Sigmoid colon (tissue), 6 donors: ENCODE measurements at regions not wholly inside any gene's neighbourhood (a gene's known extent, or its start where the extent isn't known, plus 50 kb on each side); places are given as distances from the start of the nearest gene placed in this dataset.

ENCODE experiments used
- DNase-seq: peaks from one replicate; pipeline ENCODE4 v3.0.0-alpha.2; 2019
- H3K27ac ChIP-seq, 4 donors: fragments of 200-600 bp; sonication (generic); one replicate each; pipeline ENCODE4 v1.5.1; 2016 to 2019; ENCODE audit warnings: mild to moderate bottlenecking in 1 of 4
- H3K27me3 ChIP-seq, 3 donors: fragments of 200-600 bp; sonication (generic); one replicate each; pipeline ENCODE4 v1.5.1; 2019; ENCODE audit warnings: mild to moderate bottlenecking in 1 of 3
- H3K36me3 ChIP-seq, 4 donors: fragments of 200-600 bp; sonication (generic); one replicate each; pipeline ENCODE4 v1.5.1; 2016 to 2019
- H3K4me1 ChIP-seq, 4 donors: fragments of 200-600 bp; sonication (generic); one replicate each; pipeline ENCODE4 v1.5.1; 2017 to 2019
- H3K4me3 ChIP-seq, 4 donors: fragments of 200-600 bp; sonication (generic); one replicate each; pipeline ENCODE4 v1.5.1; 2017 to 2019; ENCODE audit warnings: mild to moderate bottlenecking in 2 of 4, moderate library complexity in 1 of 4
- H3K9me3 ChIP-seq, 4 donors: fragments of 200-600 bp in 3 of 4; sonication (generic) in 3 of 4; one replicate each; pipeline versions ENCODE4 v1.5.1 to v1.6.1; 2013 to 2019
- CTCF ChIP-seq, 4 experiments: fragments of 450-650 bp in 3 of 4; fragments of 200-600 bp in 1 of 4; IDR thresholded peaks; one replicate each; pipeline ENCODE4 v1.5.1; 2016 to 2019; ENCODE audit warnings: antibody characterized with exemption in 4 of 4, mild to moderate bottlenecking in 3 of 4, moderate library complexity in 2 of 4
- EP300 ChIP-seq, 4 donors: sonication (generic); formaldehyde crosslinking; IDR thresholded peaks; one replicate each; pipeline ENCODE4 v1.6.1; 2017; ENCODE audit warnings: antibody characterized with exemption in 4 of 4
- POLR2A ChIP-seq, 2 donors: fragments of 450-650 bp; IDR thresholded peaks; one replicate each; pipeline ENCODE4 v1.6.1; 2016; ENCODE audit warnings: antibody characterized with exemption in 2 of 2, mild to moderate bottlenecking in 2 of 2, moderate library complexity in 2 of 2
- POLR2AphosphoS5 ChIP-seq, 4 donors: sonication (generic); formaldehyde crosslinking; IDR thresholded peaks; one replicate each; pipeline ENCODE4 v1.6.1; 2017; ENCODE audit warnings: antibody characterized with exemption in 4 of 4
- WGBS, 2 donors: extraction: QIAGEN DNeasy Blood & Tissue Kit; methylation state at CpG; one replicate each; pipeline ENCODE4 v1.1.7; 2013; 5-methylcytosine and 5-hydroxymethylcytosine counted together
- intact Hi-C: fragments of 100-400 bp; cut with DNase I; formaldehyde crosslinking; loops from one replicate; pipeline ENCODE4 v1.15.1; 2023
- donor health status: healthy with polysubstance abuse.
- donor health status: healthy.

- intact Hi-C loops, result loop anchor here (5.0 to 10.0 kb wide), 3 partner anchors 170 to 1257 kb away; no protein-coding TSS in a partner anchor
- WGBS, 2 donors, result 69 to 80% methylated on average over 8 of the region's 8 CpGs
- H3K27me3 ChIP-seq, result peaks cover 9 to 30% (median 28%) of the 10 kb centered on the region in 3 donors
- TF ChIP-seq POLR2AphosphoS5 (IDR thresholded peaks at IDR 0.05) (no peak), CTCF (IDR thresholded peaks at IDR 0.05) (no peak), EP300 (IDR thresholded peaks at IDR 0.05) (no peak), POLR2A (IDR thresholded peaks at IDR 0.05) (no peak)
- H3K9me3 ChIP-seq, result peaks cover 0 to 5% (median 0%) of the 10 kb centered on the region in 4 donors
- no peak overlapping the region for H3K27ac ChIP-seq
- DNase-seq, result no peak
- H3K36me3 ChIP-seq, result no peaks in the 10 kb centered on the region
- peaks cover 0 to 16% (median 3%) of the 10 kb centered on the region in 4 donors for H3K4me1 ChIP-seq
- H3K4me3 ChIP-seq, result no peak overlapping the region
These were observed 212.4 kb upstream of the ZNF184 start for GRCh38 chr6:27685279-27685678.

GRCh38 chr6:27684264-27685211, 211.6 kb upstream of the ZNF184 start:
- WGBS, 2 donors, result 41 to 52% methylated on average over 34 of the region's 34 CpGs
- peaks cover 16 to 38% (median 36%) of the 10 kb centered on the region in 3 donors for H3K27me3 ChIP-seq
- intact Hi-C loops, result loop anchor here (5.0 to 10.0 kb wide), 3 partner anchors 170 to 1258 kb away; no protein-coding TSS in a partner anchor

GRCh38 chr6:27679964-27680694, 207.2 kb upstream of the ZNF184 start:
- WGBS, 2 donors, result 12 to 38% methylated on average over 47 of the region's 47 CpGs
- no peak overlapping the region for H3K4me3 ChIP-seq

More at GRCh38 chr6:27684264-27685211, 211.6 kb upstream of the ZNF184 start:
- Histone ChIP-seq H3K9me3 (peaks cover 0 to 7% (median 0%) of the 10 kb centered on the region in 4 donors), H3K4me1 (peaks cover 0 to 16% (median 3%) of the 10 kb centered on the region in 4 donors), H3K27ac (no peak overlapping the region), H3K4me3 (no peak overlapping the region), H3K36me3 (no peaks in the 10 kb centered on the region)
- DNase-seq, result no peak
- TF ChIP-seq EP300 (IDR thresholded peaks at IDR 0.05) (no peak), CTCF (IDR thresholded peaks at IDR 0.05) (no peak), POLR2AphosphoS5 (IDR thresholded peaks at IDR 0.05) (no peak), POLR2A (IDR thresholded peaks at IDR 0.05) (no peak)

More at GRCh38 chr6:27679964-27680694, 207.2 kb upstream of the ZNF184 start:
- H3K9me3 ChIP-seq, result peaks cover 0 to 7% (median 0%) of the 10 kb centered on the region in 4 donors
- DNase-seq, result no peak
- intact Hi-C loops, result loop anchor here (10.0 kb wide), 2 partner anchors 165 to 495 kb away; no protein-coding TSS in a partner anchor
- H3K4me1 ChIP-seq, result no peaks in the 10 kb centered on the region
- no peak for TF ChIP-seq POLR2AphosphoS5 (IDR thresholded peaks at IDR 0.05)
- no peak for TF ChIP-seq CTCF (IDR thresholded peaks at IDR 0.05)
- no peak for TF ChIP-seq POLR2A (IDR thresholded peaks at IDR 0.05)
- no peak for TF ChIP-seq EP300 (IDR thresholded peaks at IDR 0.05)
- peaks cover 22 to 80% (median 62%) of the 10 kb centered on the region in 3 donors for H3K27me3 ChIP-seq
- H3K36me3 ChIP-seq, result no peaks in the 10 kb centered on the region
- no peak overlapping the region for H3K27ac ChIP-seq
